Mammary epithelial cell (primary cell): ENCODE measurements at regions not wholly inside any gene's neighbourhood (a gene's known extent, or its start where the extent isn't known, plus 50 kb on each side); places are given as distances from the start of the nearest gene placed in this dataset.

Source experiments
- CTCF ChIP-seq, 2 donors: IDR thresholded peaks in 1 of 2; conservative IDR thresholded peaks in 1 of 2; 2 replicates each; pipeline ENCODE4 v1.5.1; 2011 to 2012; ENCODE audit warnings: inconsistent platforms in 2 of 2, low read length in 2 of 2, mild to moderate bottlenecking in 2 of 2, control low read depth in 1 of 2, low read depth in 1 of 2; ENCODE audit not compliant: insufficient read depth in 1 of 2; ENCODE audit errors: extremely low read depth in 1 of 2
- EZH2 ChIP-seq: IDR thresholded peaks from 2 replicates; pipeline ENCODE4 v1.6.1; 2012; ENCODE audit warnings: low read length, inconsistent platforms, borderline replicate concordance

- no peak for TF ChIP-seq EZH2
- no peak for TF ChIP-seq CTCF (conservative IDR thresholded peaks at IDR 0.05 in 1 of 2, IDR thresholded peaks at IDR 0.05 in 1 of 2; ENCODE audit: extremely low read depth in 1 of 2, insufficient read depth in 1 of 2, low read depth in 1 of 2, low read length in 2 of 2)
Measured at GRCh38 chr3:163891771-163892170, 1186.5 kb downstream of the SI start.
